ENCODE measurements at regions not wholly inside any gene's neighbourhood (a gene's known extent, or its start where the extent isn't known, plus 50 kb on each side); places are given as distances from the start of the nearest gene placed in this dataset.

GRCh38 chr5:3393122-3393919 is 202.3 kb upstream of the IRX1 start:
- DNase-seq: no peak

- DNase-seq: no peak
These were observed 203.2 kb upstream of the IRX1 start for GRCh38 chr5:3392306-3392939.

DNA sequence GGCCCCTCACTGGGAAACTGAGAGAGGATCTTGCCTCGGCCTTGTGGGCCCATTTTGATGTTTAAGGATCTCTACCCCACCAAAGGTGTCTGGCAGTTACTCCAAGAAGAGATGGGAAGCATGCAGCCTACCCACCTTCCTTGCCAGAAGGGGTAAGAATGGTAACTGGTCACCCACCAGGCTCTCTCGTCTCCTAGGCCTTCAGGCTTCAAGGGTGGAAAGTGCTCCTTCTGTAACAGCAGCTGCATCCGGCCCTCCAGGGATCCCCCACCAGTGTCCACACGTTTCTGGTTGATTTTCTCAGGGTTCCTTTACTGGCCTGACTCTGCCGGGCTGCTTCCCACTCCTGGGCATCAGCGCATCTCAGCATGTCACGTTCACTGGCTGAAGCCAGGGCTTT is 204.4 kb upstream of the IRX1 start:
- DNase-seq: no peak

GRCh38 chr5:3389471-3390026 is 206.1 kb upstream of the IRX1 start:
- no peak for DNase-seq

- DNase-seq: no peak
These were observed 209.0 kb upstream of the IRX1 start for GRCh38 chr5:3386637-3387036.

- no peak for DNase-seq
These were observed 209.6 kb upstream of the IRX1 start for GRCh38 chr5:3385991-3386519.

DNA sequence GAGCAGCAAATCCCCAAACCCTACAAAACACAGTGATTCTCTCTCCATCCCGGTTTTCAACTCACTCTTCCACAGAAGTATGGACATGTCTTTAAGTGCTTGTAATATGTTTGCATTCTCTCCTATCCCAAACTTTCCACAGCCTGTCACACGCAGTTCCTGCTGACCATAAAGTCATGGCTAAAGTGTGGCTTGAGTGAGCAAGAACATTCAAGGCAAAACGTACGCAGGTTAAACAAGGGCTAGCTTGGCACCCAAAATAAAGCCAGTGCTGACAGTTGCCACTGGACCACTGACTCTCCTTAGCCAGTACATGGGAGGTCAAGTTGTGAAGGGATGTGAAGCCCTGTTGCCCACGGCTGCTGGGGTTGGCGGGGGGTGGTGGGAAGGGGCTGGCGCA is 211.1 kb upstream of the IRX1 start:
- no peak for DNase-seq

DNA sequence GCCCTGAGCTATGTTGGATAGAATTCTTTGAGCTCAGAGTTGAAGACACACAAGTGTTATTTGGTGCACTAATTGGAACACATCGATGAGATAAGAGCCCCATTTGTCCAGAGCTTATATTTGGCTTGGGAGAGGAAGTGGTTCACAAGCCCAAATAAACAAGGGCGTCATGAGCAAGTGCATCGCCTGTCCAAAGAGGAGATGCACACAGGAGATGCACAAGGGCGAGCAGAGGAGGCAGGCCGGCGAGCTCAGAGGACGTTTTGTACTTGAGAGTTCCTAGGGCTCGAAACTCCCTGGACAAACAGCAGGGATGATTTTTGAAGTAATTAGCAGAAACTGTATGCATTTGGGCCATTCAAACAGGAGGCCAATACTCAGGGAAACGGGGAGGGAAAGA is 212.8 kb upstream of the IRX1 start:
- no peak for DNase-seq

DNA sequence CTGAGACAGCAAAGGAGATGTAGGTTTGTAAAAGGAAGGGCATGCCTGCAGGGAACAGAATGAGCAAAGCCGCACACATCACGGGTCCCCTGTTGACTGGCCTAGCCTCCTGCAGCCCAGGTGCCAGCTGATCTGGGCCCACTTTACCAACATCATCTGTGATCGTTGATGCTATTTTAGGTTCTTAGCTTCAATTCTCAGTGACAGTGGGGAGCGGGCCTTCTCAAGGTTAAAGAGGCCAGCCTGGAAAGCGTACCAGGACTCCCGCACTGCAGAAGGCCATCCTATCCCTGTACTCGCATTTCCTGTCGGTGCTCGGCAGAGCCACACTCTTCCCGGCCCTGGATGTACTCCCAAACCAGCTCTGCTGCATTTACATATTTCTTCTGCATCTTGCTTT is 213.5 kb upstream of the IRX1 start:
- no peak for DNase-seq

DNA sequence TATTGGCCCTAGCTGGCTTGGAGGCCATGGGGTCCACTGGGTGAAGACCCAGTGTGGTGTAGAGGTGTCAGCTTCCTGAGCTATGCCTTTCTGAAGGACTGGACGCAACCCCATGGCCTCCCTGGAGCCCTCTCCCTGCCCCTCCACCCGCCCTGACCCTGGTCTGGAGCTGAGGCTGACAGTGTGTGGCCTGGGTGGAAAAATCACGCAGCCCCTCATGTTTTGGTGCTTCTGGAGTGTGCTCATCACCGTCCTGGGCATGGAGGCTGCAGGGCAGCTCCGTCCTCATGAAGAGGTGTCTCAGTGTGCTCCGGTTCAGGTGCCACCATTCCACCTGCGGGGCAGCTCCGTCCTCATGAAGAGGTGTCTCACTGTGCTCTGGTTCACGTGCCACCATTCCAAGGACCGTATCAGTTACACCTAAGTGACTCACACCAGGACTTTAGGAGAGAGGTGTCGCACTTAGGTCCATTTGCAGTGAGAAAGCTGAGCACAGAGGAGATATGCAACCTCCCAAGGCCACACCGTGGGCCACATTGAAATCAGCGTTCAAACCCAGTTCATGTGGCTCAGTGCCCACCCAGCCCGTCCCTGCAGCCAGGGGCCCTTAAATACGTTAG is 214.3 kb upstream of the IRX1 start:
- no peak for DNase-seq

DNA sequence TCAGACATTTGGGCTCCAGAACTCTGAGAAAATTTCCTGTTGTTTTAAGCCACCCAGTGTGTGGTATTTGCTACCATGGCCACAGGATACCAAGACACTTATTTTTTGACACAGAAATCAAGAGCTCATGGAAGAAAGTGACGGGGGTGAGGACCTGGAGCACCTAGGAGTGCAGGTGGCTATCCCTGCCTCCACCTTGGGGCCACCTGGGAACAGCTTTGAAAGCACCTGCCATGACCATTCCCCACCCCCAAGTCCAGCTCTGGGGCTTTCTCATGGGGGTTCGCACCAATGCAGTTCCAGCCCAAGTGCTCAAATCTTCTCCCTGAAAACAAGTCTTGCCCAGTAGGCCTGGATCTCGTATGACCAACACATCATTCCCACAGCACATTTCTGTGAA is 214.9 kb upstream of the IRX1 start:
- DNase-seq: no peak

DNA sequence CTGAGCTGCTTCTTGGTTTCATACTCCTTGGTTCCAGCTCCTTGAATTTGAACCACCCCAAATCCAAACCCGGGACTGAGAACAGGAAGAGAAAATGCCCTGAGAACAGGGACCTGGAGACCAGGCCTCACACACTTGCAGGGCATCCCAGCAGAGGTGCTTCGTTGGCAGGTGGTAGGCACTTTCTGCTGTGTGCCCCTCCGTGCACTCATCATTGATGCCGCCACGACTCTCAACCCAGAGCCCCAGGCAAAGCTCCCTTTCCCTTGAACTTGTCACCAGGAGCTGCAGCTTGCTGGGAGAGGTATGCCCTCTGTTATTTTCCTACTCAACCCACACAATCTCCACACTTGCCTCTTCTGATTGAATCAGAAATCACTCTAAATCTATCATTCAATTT is 217.8 kb upstream of the IRX1 start:
- no peak for DNase-seq

GRCh38 chr5:3377176-3377575 is 218.5 kb upstream of the IRX1 start:
- no peak for DNase-seq

- no peak for DNase-seq
These were observed 219.0 kb upstream of the IRX1 start for GRCh38 chr5:3376611-3377010.

- DNase-seq: no peak
These were observed 219.9 kb upstream of the IRX1 start for GRCh38 chr5:3375586-3376311.

DNA sequence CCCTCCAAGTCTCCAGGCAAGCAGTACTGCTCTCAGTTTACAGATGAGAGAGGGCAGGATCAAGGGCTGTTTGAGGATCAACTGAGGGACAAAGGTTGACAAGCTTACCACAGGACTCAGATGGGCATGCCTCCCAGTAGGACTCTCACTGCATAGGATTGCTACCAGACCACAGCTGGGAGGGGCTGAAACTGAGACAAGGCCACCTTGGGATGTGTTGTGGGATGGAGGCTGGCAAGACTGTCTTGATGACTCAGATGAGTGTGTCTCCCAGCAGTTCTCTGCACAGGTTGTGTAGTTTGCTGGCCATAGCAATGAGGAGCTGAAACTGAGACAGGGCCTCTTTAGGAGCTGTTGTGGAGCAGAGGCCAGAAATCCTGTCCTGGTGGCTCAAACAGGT is 222.2 kb upstream of the IRX1 start:
- no peak for DNase-seq

DNA sequence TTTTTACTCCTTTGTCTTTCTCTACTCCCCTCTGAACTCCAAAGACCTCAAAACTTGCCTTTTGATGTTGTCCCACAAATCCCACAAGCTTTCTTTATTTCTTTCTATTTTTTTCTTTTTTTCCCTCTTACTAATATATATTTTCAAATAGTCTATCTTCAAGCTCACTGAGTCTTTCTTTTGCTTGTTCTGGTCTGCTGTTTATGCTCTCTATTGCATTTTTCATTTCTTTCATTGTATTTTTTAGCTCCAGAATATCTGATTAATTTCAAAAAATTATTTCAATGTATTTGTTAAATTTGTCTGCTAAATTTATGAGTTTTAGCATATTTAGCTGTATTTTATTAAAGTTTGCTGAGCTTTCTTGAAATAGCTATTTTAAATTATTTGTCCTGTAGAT is 223.3 kb upstream of the IRX1 start:
- no peak for DNase-seq

DNA sequence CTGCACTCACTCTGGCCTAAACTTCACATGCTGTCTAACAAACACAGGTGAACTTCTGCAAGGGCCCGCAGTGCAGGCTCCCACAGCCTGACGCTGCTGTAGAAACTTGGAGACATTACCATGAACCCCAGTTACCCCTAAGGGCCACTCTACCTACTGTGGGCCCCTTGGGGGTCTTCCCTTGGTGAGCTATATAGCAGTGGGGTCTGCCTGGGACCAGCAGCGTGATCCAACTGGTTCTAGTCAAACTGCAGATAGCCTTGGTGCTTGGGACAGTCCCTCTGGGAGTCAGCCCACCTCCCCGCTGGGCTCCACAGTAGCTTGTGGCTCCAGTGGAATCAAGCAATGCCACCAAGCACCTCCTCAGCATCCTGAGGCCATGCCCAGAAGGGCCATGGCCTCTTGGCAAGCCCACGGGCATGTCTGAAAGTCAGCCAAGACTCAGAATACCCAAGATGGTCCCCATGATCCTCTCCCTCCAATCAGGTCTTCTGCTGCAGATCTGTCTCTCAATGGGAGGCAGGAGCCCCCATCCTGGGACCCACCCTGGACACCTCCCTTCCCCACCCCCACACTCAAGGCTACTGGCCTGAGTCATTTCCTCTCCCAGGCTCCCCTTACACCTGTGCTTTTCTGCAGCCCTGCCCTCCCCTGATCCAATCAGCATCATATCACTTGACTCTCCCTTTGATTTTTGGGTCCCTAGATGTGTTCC is 230.0 kb upstream of the IRX1 start:
- DNase-seq: no peak

- no peak for DNase-seq
These were observed 230.7 kb upstream of the IRX1 start for GRCh38 chr5:3364941-3365340.

DNA sequence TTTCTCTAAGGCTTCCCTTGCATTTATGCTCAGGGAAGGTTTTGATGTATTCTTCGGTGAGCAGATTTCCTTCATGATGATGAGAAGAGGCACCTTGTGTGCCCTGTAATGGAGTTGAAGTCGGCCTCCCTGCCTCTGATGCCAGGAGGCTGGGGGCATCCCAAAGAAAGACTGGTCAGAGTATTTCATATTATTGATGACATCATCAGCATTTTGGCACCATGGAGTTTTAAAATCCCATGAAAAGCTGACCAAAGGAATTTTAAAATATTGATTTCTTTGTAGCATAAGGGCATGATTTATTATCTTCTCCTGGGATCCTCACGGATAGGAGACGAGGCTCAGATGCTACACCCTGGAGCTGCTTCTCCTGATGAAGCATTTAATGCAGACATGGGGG is 231.2 kb upstream of the IRX1 start:
- no peak for DNase-seq

GRCh38 chr5:3362606-3362910 is 233.1 kb upstream of the IRX1 start:
- no peak for DNase-seq

DNA sequence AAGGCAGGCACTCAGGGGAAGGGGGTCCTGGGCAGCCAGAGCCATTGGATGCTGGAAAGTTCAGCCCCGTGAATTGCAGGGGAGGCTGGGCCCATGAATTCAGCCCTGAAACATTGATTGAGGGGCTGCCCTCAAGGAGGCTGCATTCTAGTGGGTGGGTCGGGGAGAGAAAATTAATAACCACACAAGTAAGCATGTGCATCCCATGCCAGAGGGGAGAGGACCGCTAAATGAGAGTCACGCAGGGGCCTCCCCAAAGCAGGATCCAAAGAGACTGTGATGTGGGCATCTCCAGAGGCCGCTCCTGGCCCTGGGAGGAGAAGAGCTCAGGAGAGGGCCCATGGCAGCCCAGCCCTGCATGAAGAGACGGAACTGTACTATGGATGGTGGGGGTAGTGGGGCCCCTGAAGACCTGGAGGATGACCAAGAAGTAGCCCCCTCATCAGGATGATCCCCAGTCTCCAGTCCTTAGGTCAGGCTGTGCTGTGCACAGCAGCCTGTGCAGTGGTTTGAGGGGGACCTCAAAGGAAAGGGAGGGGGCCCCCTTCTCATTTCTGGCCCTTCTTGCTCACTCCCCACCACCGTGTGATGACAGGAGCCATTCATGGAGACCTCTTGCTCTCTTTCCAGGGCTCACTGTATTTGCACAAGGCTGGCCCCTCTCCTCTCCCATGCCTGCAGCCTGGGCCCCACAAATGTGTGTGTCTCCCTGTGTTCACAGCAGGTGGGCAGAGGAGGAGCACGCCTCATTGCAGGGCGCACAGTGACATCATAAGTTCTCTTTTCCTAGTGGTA is 233.6 kb upstream of the IRX1 start:
- DNase-seq: no peak

Data from DMS79 (cell line).